ENCODE measurements at regions not wholly inside any gene's neighbourhood (a gene's known extent, or its start where the extent isn't known, plus 50 kb on each side); places are given as distances from the start of the nearest gene placed in this dataset.

DNA sequence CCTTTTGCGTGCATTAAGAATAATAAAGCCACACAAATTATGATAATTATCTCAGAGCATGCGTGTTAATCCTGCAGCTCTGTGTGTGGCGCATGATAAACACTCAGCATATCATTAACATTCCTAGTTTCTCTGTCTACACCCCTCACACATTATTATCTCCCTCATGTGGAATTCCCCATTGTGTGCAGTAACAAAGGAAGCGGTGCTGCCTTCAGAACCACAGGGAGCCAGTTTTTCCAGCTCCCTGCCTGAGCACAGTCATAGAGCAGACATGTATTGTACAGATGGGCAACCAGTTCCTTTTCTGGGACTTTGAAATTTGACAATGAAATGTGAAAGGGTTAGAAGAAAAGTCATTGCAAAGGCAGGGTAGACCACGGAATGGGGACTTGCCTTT lies 1365.5 kb upstream of the CDH9 start:
- TF ChIP-seq POLR2A (IDR thresholded peaks at IDR 0.05) (no peak), POLR2AphosphoS5 (IDR thresholded peaks at IDR 0.05) (no peak)
- TF ChIP-seq, protein P1, sequence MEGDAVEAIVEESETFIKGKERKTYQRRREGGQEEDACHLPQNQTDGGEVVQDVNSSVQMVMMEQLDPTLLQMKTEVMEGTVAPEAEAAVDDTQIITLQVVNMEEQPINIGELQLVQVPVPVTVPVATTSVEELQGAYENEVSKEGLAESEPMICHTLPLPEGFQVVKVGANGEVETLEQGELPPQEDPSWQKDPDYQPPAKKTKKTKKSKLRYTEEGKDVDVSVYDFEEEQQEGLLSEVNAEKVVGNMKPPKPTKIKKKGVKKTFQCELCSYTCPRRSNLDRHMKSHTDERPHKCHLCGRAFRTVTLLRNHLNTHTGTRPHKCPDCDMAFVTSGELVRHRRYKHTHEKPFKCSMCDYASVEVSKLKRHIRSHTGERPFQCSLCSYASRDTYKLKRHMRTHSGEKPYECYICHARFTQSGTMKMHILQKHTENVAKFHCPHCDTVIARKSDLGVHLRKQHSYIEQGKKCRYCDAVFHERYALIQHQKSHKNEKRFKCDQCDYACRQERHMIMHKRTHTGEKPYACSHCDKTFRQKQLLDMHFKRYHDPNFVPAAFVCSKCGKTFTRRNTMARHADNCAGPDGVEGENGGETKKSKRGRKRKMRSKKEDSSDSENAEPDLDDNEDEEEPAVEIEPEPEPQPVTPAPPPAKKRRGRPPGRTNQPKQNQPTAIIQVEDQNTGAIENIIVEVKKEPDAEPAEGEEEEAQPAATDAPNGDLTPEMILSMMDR (IDR thresholded peaks at IDR 0.05) = no peak
